Retinal pigment epithelial cell (primary cell): ENCODE measurements at regions not wholly inside any gene's neighbourhood (a gene's known extent, or its start where the extent isn't known, plus 50 kb on each side); places are given as distances from the start of the nearest gene placed in this dataset.

Experiments used
- DNase-seq: peaks from one replicate; pipeline ENCODE4 v3.0.0-alpha.2; 2010; ENCODE audit warnings: low read depth
- H3K4me3 ChIP-seq: 2 replicates; pipeline ENCODE4 v1.5.1; 2011; ENCODE audit warnings: mild to moderate bottlenecking, low read length, control low read depth, moderate library complexity
- CTCF ChIP-seq: conservative IDR thresholded peaks from 2 replicates; pipeline ENCODE4 v1.5.1; 2011; ENCODE audit warnings: low read depth, low read length, control low read depth, inconsistent platforms

- H3K4me3 ChIP-seq, result no peak overlapping the region
- TF ChIP-seq CTCF, result no peak
- DNase-seq, result no peak
Measured at GRCh38 chr5:124456249-124456648, 290.2 kb downstream of the ZNF608 start.

GRCh38 chr5:124454081-124454480 lies 292.4 kb downstream of the ZNF608 start:
- H3K4me3 ChIP-seq, result no peak overlapping the region
- TF ChIP-seq CTCF, result no peak
- DNase-seq, result no peak

- no peak overlapping the region for H3K4me3 ChIP-seq
- no peak for TF ChIP-seq CTCF
- no peak for DNase-seq
Measured at GRCh38 chr5:124453221-124454051, 293.0 kb downstream of the ZNF608 start.

GRCh38 chr5:124452412-124452811 lies 294.0 kb downstream of the ZNF608 start:
- TF ChIP-seq CTCF, result no peak
- H3K4me3 ChIP-seq, result no peak overlapping the region
- no peak for DNase-seq

- H3K4me3 ChIP-seq, result no peak overlapping the region
- TF ChIP-seq CTCF, result no peak
- DNase-seq, result no peak
Measured at GRCh38 chr5:124451721-124452383, 294.6 kb downstream of the ZNF608 start.

GRCh38 chr5:124446120-124446519 lies 300.3 kb downstream of the ZNF608 start:
- no peak for TF ChIP-seq CTCF
- DNase-seq, result no peak
- no peak overlapping the region for H3K4me3 ChIP-seq

GRCh38 chr5:124445070-124445619 lies 301.3 kb downstream of the ZNF608 start:
- no peak for TF ChIP-seq CTCF
- H3K4me3 ChIP-seq, result no peak overlapping the region
- no peak for DNase-seq
